ENCODE measurements at regions not wholly inside any gene's neighbourhood (a gene's known extent, or its start where the extent isn't known, plus 50 kb on each side); places are given as distances from the start of the nearest gene placed in this dataset.

- no peak for TF ChIP-seq EP300 (IDR thresholded peaks at IDR 0.05)
- TF ChIP-seq POLR2AphosphoS5 (IDR thresholded peaks at IDR 0.05): no peak
These were observed 69.0 kb upstream of the ZCCHC2 start for GRCh38 chr18:62453864-62454263.

All from upper lobe of left lung (tissue), 4 donors.